Activated naive CD4-positive, alpha-beta T cell treated with anti-CD3 and anti-CD28 coated beads, Interleukin-2, amount 10 ng/mL, durations not matched to agents 7 days and 5 days (primary cell): ENCODE measurements at regions not wholly inside any gene's neighbourhood (a gene's known extent, or its start where the extent isn't known, plus 50 kb on each side); places are given as distances from the start of the nearest gene placed in this dataset.

Experiments
- CTCF ChIA-PET: fragments of 350-600 bp; sonication (Branson Sonifier 250); formaldehyde crosslinking; loops from one replicate; lab custom pipeline; 2021; ENCODE audit warnings: antibody characterized with exemption; lab: Charles Lee
- DNase-seq: peaks from one replicate; pipeline ENCODE4 v3.0.0-alpha.2; 2020
- H3K27ac Mint-ChIP-seq: one replicate; pipeline ENCODE4 v1.8.0; 2021; ENCODE audit warnings: mild to moderate bottlenecking, moderate library complexity, mixed read lengths
- H3K27me3 Mint-ChIP-seq: one replicate; pipeline ENCODE4 v1.8.0; 2021; ENCODE audit warnings: mild to moderate bottlenecking, mixed read lengths
- H3K36me3 Mint-ChIP-seq: one replicate; pipeline ENCODE4 v1.8.0; 2021; ENCODE audit warnings: mixed read lengths
- H3K4me1 Mint-ChIP-seq: one replicate; pipeline ENCODE4 v1.8.0; 2021; ENCODE audit warnings: mixed read lengths
- H3K4me3 Mint-ChIP-seq: one replicate; pipeline ENCODE4 v1.8.0; 2021; ENCODE audit warnings: mild to moderate bottlenecking, moderate library complexity, mixed read lengths
- H3K9me3 Mint-ChIP-seq: one replicate; pipeline ENCODE4 v1.8.0; 2021; ENCODE audit warnings: mixed read lengths

GRCh38 chr21:35135481-35135880 lies 86.4 kb upstream of the RUNX1 start:
- CTCF ChIA-PET, result no interaction called here
- H3K9me3 Mint-ChIP-seq, result peaks cover 1% of the 10 kb centered on the region
- peaks cover 14% of the 10 kb centered on the region for H3K4me1 Mint-ChIP-seq
- no peak for DNase-seq
- H3K27ac Mint-ChIP-seq, result no peak overlapping the region
- H3K4me3 Mint-ChIP-seq, result no peak overlapping the region
- H3K36me3 Mint-ChIP-seq, result no peaks in the 10 kb centered on the region
- H3K27me3 Mint-ChIP-seq, result peaks cover 3% of the 10 kb centered on the region

- H3K4me1 Mint-ChIP-seq, result peaks cover 11% of the 10 kb centered on the region
- H3K4me3 Mint-ChIP-seq, result no peak overlapping the region
- peaks cover 3% of the 10 kb centered on the region for H3K27me3 Mint-ChIP-seq
- no peak for DNase-seq
- peaks cover 9% of the 10 kb centered on the region for H3K9me3 Mint-ChIP-seq
- CTCF ChIA-PET, result no interaction called here
- H3K27ac Mint-ChIP-seq, result no peak overlapping the region
- no peaks in the 10 kb centered on the region for H3K36me3 Mint-ChIP-seq
Measured at GRCh38 chr21:35134309-35134708, 85.2 kb upstream of the RUNX1 start.

GRCh38 chr21:35128536-35128935 lies 79.4 kb upstream of the RUNX1 start:
- Mint-ChIP-seq H3K4me3 (no peak overlapping the region), H3K27me3 (peaks cover 4% of the 10 kb centered on the region), H3K36me3 (peaks cover 2% of the 10 kb centered on the region), H3K4me1 (no peaks in the 10 kb centered on the region), H3K27ac (no peak overlapping the region), H3K9me3 (peaks cover 16% of the 10 kb centered on the region)
- DNase-seq, result no peak
- CTCF ChIA-PET, result no interaction called here

- Mint-ChIP-seq H3K36me3 (peaks cover 2% of the 10 kb centered on the region), H3K27me3 (peaks cover 4% of the 10 kb centered on the region), H3K9me3 (peaks cover 16% of the 10 kb centered on the region), H3K4me1 (no peaks in the 10 kb centered on the region), H3K27ac (no peak overlapping the region), H3K4me3 (no peak overlapping the region)
- no peak for DNase-seq
- CTCF ChIA-PET, result no interaction called here
Measured at GRCh38 chr21:35127851-35128250, 78.7 kb upstream of the RUNX1 start.

GRCh38 chr21:35127026-35127425 lies 77.9 kb upstream of the RUNX1 start:
- H3K4me3 Mint-ChIP-seq, result no peak overlapping the region
- DNase-seq, result no peak
- peaks cover 2% of the 10 kb centered on the region for H3K36me3 Mint-ChIP-seq
- H3K9me3 Mint-ChIP-seq, result peaks cover 16% of the 10 kb centered on the region
- H3K4me1 Mint-ChIP-seq, result no peaks in the 10 kb centered on the region
- no peak overlapping the region for H3K27ac Mint-ChIP-seq
- CTCF ChIA-PET, result no interaction called here
- peaks cover 4% of the 10 kb centered on the region for H3K27me3 Mint-ChIP-seq

- H3K4me1 Mint-ChIP-seq, result no peaks in the 10 kb centered on the region
Measured at GRCh38 chr21:35120631-35121180, 71.6 kb upstream of the RUNX1 start.

GRCh38 chr21:35119501-35120047 lies 70.5 kb upstream of the RUNX1 start:
- H3K4me3 Mint-ChIP-seq, result no peak overlapping the region
- H3K36me3 Mint-ChIP-seq, result no peaks in the 10 kb centered on the region
- H3K4me1 Mint-ChIP-seq, result no peaks in the 10 kb centered on the region
- H3K27me3 Mint-ChIP-seq, result peaks cover 5% of the 10 kb centered on the region
- no peak overlapping the region for H3K27ac Mint-ChIP-seq
- CTCF ChIA-PET, result no interaction called here
- H3K9me3 Mint-ChIP-seq, result peaks cover 3% of the 10 kb centered on the region
- no peak for DNase-seq

More at GRCh38 chr21:35120631-35121180, 71.6 kb upstream of the RUNX1 start:
- CTCF ChIA-PET, result no interaction called here
- Mint-ChIP-seq H3K9me3 (peaks cover 3% of the 10 kb centered on the region), H3K27ac (no peak overlapping the region), H3K27me3 (peaks cover 6% of the 10 kb centered on the region), H3K36me3 (peaks cover 2% of the 10 kb centered on the region), H3K4me3 (no peak overlapping the region)
- DNase-seq, result no peak

- CTCF ChIA-PET, result interaction anchor here (0.6 kb wide), 1 partner anchor 29 kb away, joined by 3 read pairs; no protein-coding TSS in a partner anchor
- DNase-seq, result no peak
- no peak overlapping the region for H3K4me3 Mint-ChIP-seq
- peaks cover 5% of the 10 kb centered on the region for H3K27me3 Mint-ChIP-seq
- H3K4me1 Mint-ChIP-seq, result no peaks in the 10 kb centered on the region
- peaks cover 6% of the 10 kb centered on the region for H3K9me3 Mint-ChIP-seq
- H3K27ac Mint-ChIP-seq, result no peak overlapping the region
- no peaks in the 10 kb centered on the region for H3K36me3 Mint-ChIP-seq
Measured at GRCh38 chr21:35116777-35117176, 67.7 kb upstream of the RUNX1 start.

GRCh38 chr21:35113064-35113463 lies 64.0 kb upstream of the RUNX1 start:
- DNase-seq, result no peak
- Mint-ChIP-seq H3K4me3 (no peak overlapping the region), H3K27ac (no peak overlapping the region), H3K27me3 (no peaks in the 10 kb centered on the region), H3K9me3 (peaks cover 6% of the 10 kb centered on the region), H3K4me1 (no peaks in the 10 kb centered on the region), H3K36me3 (no peaks in the 10 kb centered on the region)
- CTCF ChIA-PET, result no interaction called here

GRCh38 chr21:35111321-35111930 lies 62.3 kb upstream of the RUNX1 start:
- CTCF ChIA-PET, result interaction anchor here (0.7 kb wide), 1 partner anchor 89 kb away, joined by 3 read pairs; no protein-coding TSS in a partner anchor
- no peak overlapping the region for H3K27ac Mint-ChIP-seq
- peaks cover 3% of the 10 kb centered on the region for H3K9me3 Mint-ChIP-seq

GRCh38 chr21:35108887-35109286 lies 59.8 kb upstream of the RUNX1 start:
- H3K4me1 Mint-ChIP-seq, result no peaks in the 10 kb centered on the region
- CTCF ChIA-PET, result no interaction called here

More at GRCh38 chr21:35111321-35111930, 62.3 kb upstream of the RUNX1 start:
- H3K36me3 Mint-ChIP-seq, result no peaks in the 10 kb centered on the region
- no peaks in the 10 kb centered on the region for H3K27me3 Mint-ChIP-seq
- DNase-seq, result no peak
- H3K4me1 Mint-ChIP-seq, result no peaks in the 10 kb centered on the region
- H3K4me3 Mint-ChIP-seq, result no peak overlapping the region

GRCh38 chr21:35107520-35107919 lies 58.4 kb upstream of the RUNX1 start:
- no peaks in the 10 kb centered on the region for H3K4me1 Mint-ChIP-seq
- H3K9me3 Mint-ChIP-seq, result no peaks in the 10 kb centered on the region
- no peaks in the 10 kb centered on the region for H3K36me3 Mint-ChIP-seq
- no peak overlapping the region for H3K4me3 Mint-ChIP-seq
- CTCF ChIA-PET, result no interaction called here
- no peak for DNase-seq
- H3K27me3 Mint-ChIP-seq, result no peaks in the 10 kb centered on the region
- no peak overlapping the region for H3K27ac Mint-ChIP-seq

More at GRCh38 chr21:35108887-35109286, 59.8 kb upstream of the RUNX1 start:
- H3K27me3 Mint-ChIP-seq, result no peaks in the 10 kb centered on the region
- H3K27ac Mint-ChIP-seq, result no peak overlapping the region
- no peak for DNase-seq
- no peak overlapping the region for H3K4me3 Mint-ChIP-seq
- H3K36me3 Mint-ChIP-seq, result no peaks in the 10 kb centered on the region
- peaks cover 3% of the 10 kb centered on the region for H3K9me3 Mint-ChIP-seq

- H3K27me3 Mint-ChIP-seq, result no peaks in the 10 kb centered on the region
- H3K4me3 Mint-ChIP-seq, result no peak overlapping the region
- H3K4me1 Mint-ChIP-seq, result no peaks in the 10 kb centered on the region
- no peaks in the 10 kb centered on the region for H3K36me3 Mint-ChIP-seq
- no peak for DNase-seq
- H3K27ac Mint-ChIP-seq, result no peak overlapping the region
- CTCF ChIA-PET, result no interaction called here
- no peaks in the 10 kb centered on the region for H3K9me3 Mint-ChIP-seq
Measured at GRCh38 chr21:35106246-35106835, 57.2 kb upstream of the RUNX1 start.

- no peaks in the 10 kb centered on the region for H3K27me3 Mint-ChIP-seq
- no peak overlapping the region for H3K27ac Mint-ChIP-seq
- H3K36me3 Mint-ChIP-seq, result no peaks in the 10 kb centered on the region
- peak; percentile 67 for DNase-seq
- no peak overlapping the region for H3K4me3 Mint-ChIP-seq
- CTCF ChIA-PET, result no interaction called here
- H3K9me3 Mint-ChIP-seq, result no peaks in the 10 kb centered on the region
- H3K4me1 Mint-ChIP-seq, result no peaks in the 10 kb centered on the region
Measured at GRCh38 chr21:35102488-35103371, 53.6 kb upstream of the RUNX1 start.
